HG02852 (cell line): ENCODE measurements at regions not wholly inside any gene's neighbourhood (a gene's known extent, or its start where the extent isn't known, plus 50 kb on each side); places are given as distances from the start of the nearest gene placed in this dataset.
A peak's percentile ranks its signal among the peaks of the same experiment; 100 is the strongest.

ENCODE experiments used
- ATAC-seq: cut with Tn5 transposase; IDR thresholded peaks from one replicate; pipeline ENCODE4 v1.9.1; 2021; ENCODE audit warnings: mild to moderate bottlenecking, moderate library complexity; ENCODE audit not compliant: unreplicated experiment

GRCh38 chr2:64331114-64331645, 122.8 kb upstream of the LGALSL start:
- ATAC-seq = no peak

GRCh38 chr2:64331849-64332699, 121.9 kb upstream of the LGALSL start:
- no peak for ATAC-seq

GRCh38 chr2:64336171-64336570, 117.8 kb upstream of the LGALSL start:
- ATAC-seq = no peak

- no peak for ATAC-seq
Measured at GRCh38 chr2:64337314-64337713, 116.6 kb upstream of the LGALSL start.

- ATAC-seq = no peak
Measured at GRCh38 chr2:64338108-64338507, 115.9 kb upstream of the LGALSL start.

GRCh38 chr2:64338910-64339500, 115.0 kb upstream of the LGALSL start:
- no peak for ATAC-seq

- ATAC-seq = no peak
Measured at GRCh38 chr2:64341461-64341860, 112.5 kb upstream of the LGALSL start.

- ATAC-seq = no peak
Measured at GRCh38 chr2:64342195-64343099, 111.5 kb upstream of the LGALSL start.

GRCh38 chr2:64344999-64345576, 108.9 kb upstream of the LGALSL start:
- no peak for ATAC-seq

- no peak for ATAC-seq
Measured at GRCh38 chr2:64345998-64346397, 108.0 kb upstream of the LGALSL start.

- no peak for ATAC-seq
Measured at GRCh38 chr2:64348386-64349130, 105.4 kb upstream of the LGALSL start.

- no peak for ATAC-seq
Measured at GRCh38 chr2:64349131-64349530, 104.8 kb upstream of the LGALSL start.

GRCh38 chr2:64350996-64351395, 103.0 kb upstream of the LGALSL start:
- ATAC-seq = no peak

GRCh38 chr2:64352292-64352691, 101.7 kb upstream of the LGALSL start:
- ATAC-seq = no peak

- ATAC-seq = no peak
Measured at GRCh38 chr2:64354857-64355680, 98.9 kb upstream of the LGALSL start.

GRCh38 chr2:64356906-64357305, 97.1 kb upstream of the LGALSL start:
- no peak for ATAC-seq

GRCh38 chr2:64359171-64359891, 94.6 kb upstream of the LGALSL start:
- peak; percentile 22 for ATAC-seq

- ATAC-seq = peak; percentile 87
Measured at GRCh38 chr2:64359892-64360657, 93.9 kb upstream of the LGALSL start.
